ENCODE measurements at regions not wholly inside any gene's neighbourhood (a gene's known extent, or its start where the extent isn't known, plus 50 kb on each side); places are given as distances from the start of the nearest gene placed in this dataset.

DNA sequence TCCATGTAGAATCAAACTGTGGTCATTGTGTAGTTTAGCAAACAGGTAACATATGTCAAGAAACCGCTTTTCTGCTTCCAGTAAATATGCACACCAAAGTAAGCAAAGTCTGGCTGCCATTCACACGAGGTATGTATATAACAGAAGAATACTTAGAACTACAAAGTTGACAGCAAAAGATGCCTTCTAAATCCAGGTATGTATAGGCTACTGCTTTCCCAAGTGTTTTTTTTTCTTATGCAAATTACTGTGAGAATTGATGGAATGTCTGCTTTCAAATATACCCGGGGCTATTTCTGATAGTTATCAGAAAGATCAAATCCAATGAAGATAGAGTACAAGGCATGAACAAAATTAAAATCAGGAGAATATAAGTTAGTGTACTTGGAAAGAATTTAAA lies 229.2 kb downstream of the HACE1 start:
- Histone ChIP-seq H3K4me3 (no peak overlapping the region), H3K79me2 (ENCODE audit: control insufficient read depth, insufficient read depth, low read length) (no peaks in the 10 kb centered on the region), H3K36me3 (ENCODE audit: control insufficient read depth, insufficient read depth, low read length) (no peaks in the 10 kb centered on the region), H3K27me3 (ENCODE audit: control insufficient read depth in 2 of 2, insufficient read depth in 2 of 2, low read length in 2 of 2) (no peaks in the 10 kb centered on the region), H3K27ac (ENCODE audit: extremely low read depth, low read depth, low read length) (no peak overlapping the region), H2AFZ (ENCODE audit: low read depth, low read length) (no peak overlapping the region), H3K9me3 (replicated peaks; ENCODE audit: control insufficient read depth, insufficient read depth, low read depth, low read length) (no peaks in the 10 kb centered on the region), H3K9ac (ENCODE audit: insufficient read depth in 1 of 2, low read depth in 2 of 2, low read length in 2 of 2) (no peak overlapping the region), H3K4me1 (replicated peaks in 1 of 2; ENCODE audit: control insufficient read depth in 2 of 2, insufficient read depth in 2 of 2, low read length in 2 of 2) (no peaks in the 10 kb centered on the region), H3K4me2 (ENCODE audit: insufficient read depth, low read length) (no peak overlapping the region), H3K9me1 (ENCODE audit: control insufficient read depth, insufficient read depth, low read length) (no peaks in the 10 kb centered on the region), H4K20me1 (replicated peaks; ENCODE audit: control insufficient read depth, insufficient read depth, low read length) (no peaks in the 10 kb centered on the region)
- 0% methylated on average over 3 of the region's 3 CpGs for WGBS (ENCODE audit: insufficient coverage, low coverage, missing lambda C conversion rate)
- no peak for ATAC-seq
- TF ChIP-seq CREB1 (IDR thresholded peaks at IDR 0.05): no peak
- no peak for TF ChIP-seq CREB1 (CRISPR knock-in tag; IDR thresholded peaks at IDR 0.05)
- TF ChIP-seq E2F3 (CRISPR knock-in tag; IDR thresholded peaks at IDR 0.05): no peak
- TF ChIP-seq, protein P1, sequence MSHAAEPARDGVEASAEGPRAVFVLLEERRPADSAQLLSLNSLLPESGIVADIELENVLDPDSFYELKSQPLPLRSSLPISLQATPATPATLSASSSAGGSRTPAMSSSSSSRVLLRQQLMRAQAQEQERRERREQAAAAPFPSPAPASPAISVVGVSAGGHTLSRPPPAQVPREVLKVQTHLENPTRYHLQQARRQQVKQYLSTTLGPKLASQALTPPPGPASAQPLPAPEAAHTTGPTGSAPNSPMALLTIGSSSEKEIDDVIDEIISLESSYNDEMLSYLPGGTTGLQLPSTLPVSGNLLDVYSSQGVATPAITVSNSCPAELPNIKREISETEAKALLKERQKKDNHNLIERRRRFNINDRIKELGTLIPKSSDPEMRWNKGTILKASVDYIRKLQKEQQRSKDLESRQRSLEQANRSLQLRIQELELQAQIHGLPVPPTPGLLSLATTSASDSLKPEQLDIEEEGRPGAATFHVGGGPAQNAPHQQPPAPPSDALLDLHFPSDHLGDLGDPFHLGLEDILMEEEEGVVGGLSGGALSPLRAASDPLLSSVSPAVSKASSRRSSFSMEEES (CRISPR knock-in tag; IDR thresholded peaks at IDR 0.05): no peak
- TF ChIP-seq, protein P2, sequence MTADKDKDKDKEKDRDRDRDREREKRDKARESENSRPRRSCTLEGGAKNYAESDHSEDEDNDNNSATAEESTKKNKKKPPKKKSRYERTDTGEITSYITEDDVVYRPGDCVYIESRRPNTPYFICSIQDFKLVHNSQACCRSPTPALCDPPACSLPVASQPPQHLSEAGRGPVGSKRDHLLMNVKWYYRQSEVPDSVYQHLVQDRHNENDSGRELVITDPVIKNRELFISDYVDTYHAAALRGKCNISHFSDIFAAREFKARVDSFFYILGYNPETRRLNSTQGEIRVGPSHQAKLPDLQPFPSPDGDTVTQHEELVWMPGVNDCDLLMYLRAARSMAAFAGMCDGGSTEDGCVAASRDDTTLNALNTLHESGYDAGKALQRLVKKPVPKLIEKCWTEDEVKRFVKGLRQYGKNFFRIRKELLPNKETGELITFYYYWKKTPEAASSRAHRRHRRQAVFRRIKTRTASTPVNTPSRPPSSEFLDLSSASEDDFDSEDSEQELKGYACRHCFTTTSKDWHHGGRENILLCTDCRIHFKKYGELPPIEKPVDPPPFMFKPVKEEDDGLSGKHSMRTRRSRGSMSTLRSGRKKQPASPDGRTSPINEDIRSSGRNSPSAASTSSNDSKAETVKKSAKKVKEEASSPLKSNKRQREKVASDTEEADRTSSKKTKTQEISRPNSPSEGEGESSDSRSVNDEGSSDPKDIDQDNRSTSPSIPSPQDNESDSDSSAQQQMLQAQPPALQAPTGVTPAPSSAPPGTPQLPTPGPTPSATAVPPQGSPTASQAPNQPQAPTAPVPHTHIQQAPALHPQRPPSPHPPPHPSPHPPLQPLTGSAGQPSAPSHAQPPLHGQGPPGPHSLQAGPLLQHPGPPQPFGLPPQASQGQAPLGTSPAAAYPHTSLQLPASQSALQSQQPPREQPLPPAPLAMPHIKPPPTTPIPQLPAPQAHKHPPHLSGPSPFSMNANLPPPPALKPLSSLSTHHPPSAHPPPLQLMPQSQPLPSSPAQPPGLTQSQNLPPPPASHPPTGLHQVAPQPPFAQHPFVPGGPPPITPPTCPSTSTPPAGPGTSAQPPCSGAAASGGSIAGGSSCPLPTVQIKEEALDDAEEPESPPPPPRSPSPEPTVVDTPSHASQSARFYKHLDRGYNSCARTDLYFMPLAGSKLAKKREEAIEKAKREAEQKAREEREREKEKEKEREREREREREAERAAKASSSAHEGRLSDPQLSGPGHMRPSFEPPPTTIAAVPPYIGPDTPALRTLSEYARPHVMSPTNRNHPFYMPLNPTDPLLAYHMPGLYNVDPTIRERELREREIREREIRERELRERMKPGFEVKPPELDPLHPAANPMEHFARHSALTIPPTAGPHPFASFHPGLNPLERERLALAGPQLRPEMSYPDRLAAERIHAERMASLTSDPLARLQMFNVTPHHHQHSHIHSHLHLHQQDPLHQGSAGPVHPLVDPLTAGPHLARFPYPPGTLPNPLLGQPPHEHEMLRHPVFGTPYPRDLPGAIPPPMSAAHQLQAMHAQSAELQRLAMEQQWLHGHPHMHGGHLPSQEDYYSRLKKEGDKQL (CRISPR knock-in tag; IDR thresholded peaks at IDR 0.05; ENCODE audit: borderline replicate concordance): no peak
- no peak for TF ChIP-seq FOXP1 (CRISPR knock-in tag; IDR thresholded peaks at IDR 0.05)
- TF ChIP-seq, protein P3, sequence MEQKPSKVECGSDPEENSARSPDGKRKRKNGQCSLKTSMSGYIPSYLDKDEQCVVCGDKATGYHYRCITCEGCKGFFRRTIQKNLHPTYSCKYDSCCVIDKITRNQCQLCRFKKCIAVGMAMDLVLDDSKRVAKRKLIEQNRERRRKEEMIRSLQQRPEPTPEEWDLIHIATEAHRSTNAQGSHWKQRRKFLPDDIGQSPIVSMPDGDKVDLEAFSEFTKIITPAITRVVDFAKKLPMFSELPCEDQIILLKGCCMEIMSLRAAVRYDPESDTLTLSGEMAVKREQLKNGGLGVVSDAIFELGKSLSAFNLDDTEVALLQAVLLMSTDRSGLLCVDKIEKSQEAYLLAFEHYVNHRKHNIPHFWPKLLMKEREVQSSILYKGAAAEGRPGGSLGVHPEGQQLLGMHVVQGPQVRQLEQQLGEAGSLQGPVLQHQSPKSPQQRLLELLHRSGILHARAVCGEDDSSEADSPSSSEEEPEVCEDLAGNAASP (IDR thresholded peaks at IDR 0.05): no peak
- no peak for TF ChIP-seq TEAD4 (IDR thresholded peaks at IDR 0.05; ENCODE audit: low read length)
- TF ChIP-seq TEAD4 (CRISPR knock-in tag; IDR thresholded peaks at IDR 0.05; ENCODE audit: borderline replicate concordance): no peak
- BruUV-seq (replicated peaks): no TSS peak
- in situ Hi-C loops (cut with MboI) (no loop called here), intact Hi-C loops (cut with micrococcal nuclease) (no loop called here)
- no peak for DNase-seq (ENCODE audit: extremely low read depth in 1 of 4, low spot score in 3 of 4)
- ChIA-PET CTCF (ENCODE audit: low intra/inter-chr PET ratio) (no interaction called here), POLR2A (interaction anchor here (1.0 kb wide), 1 partner anchor 10 kb away, joined by 3 read pairs; no protein-coding TSS in a partner anchor)
- no peak for FAIRE-seq
